ENCODE measurements at regions not wholly inside any gene's neighbourhood (a gene's known extent, or its start where the extent isn't known, plus 50 kb on each side); places are given as distances from the start of the nearest gene placed in this dataset.

DNA sequence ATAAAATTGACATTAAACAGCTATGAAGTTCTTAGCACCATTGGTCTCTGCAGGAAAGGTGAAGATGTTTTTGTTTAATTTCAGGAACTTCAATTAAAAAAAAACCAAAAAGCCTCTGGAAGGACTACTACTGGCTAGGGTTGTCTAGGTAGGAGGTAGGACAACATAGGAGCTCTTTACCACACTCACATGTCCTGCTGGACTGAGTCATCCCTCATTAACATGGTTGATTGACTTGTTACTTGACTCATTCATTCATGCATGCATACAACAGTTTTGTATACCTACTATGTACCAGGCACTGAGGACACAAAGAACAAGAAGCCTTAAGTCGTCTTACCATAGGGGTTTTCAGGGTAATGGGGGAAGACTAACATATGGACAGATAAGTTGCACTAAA is 216.9 kb upstream of the ARHGAP20 start:
- Histone ChIP-seq H3K9me3 (replicated peaks in 1 of 3) (no peaks in the 10 kb centered on the region), H3K27ac (no peak overlapping the region), H3K4me3 (no peak overlapping the region), H3K27me3 (no peaks in the 10 kb centered on the region), H3K4me1 (replicated peaks in 1 of 2) (peaks cover 4 to 19% of the 10 kb centered on the region in 2 donors), H3K36me3 (replicated peaks in 1 of 2) (no peaks in the 10 kb centered on the region)
- TF ChIP-seq POLR2A (IDR thresholded peaks at IDR 0.05), result no peak
- TF ChIP-seq, protein P1, sequence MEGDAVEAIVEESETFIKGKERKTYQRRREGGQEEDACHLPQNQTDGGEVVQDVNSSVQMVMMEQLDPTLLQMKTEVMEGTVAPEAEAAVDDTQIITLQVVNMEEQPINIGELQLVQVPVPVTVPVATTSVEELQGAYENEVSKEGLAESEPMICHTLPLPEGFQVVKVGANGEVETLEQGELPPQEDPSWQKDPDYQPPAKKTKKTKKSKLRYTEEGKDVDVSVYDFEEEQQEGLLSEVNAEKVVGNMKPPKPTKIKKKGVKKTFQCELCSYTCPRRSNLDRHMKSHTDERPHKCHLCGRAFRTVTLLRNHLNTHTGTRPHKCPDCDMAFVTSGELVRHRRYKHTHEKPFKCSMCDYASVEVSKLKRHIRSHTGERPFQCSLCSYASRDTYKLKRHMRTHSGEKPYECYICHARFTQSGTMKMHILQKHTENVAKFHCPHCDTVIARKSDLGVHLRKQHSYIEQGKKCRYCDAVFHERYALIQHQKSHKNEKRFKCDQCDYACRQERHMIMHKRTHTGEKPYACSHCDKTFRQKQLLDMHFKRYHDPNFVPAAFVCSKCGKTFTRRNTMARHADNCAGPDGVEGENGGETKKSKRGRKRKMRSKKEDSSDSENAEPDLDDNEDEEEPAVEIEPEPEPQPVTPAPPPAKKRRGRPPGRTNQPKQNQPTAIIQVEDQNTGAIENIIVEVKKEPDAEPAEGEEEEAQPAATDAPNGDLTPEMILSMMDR (IDR thresholded peaks at IDR 0.05), result no peak
- DNase-seq, result no peak
- 0 to 63% (median 47%) methylated on average over 1 of the region's 1 CpG for WGBS, 4 donors
- intact Hi-C loops (cut with DNase I), result no loop called here

DNA sequence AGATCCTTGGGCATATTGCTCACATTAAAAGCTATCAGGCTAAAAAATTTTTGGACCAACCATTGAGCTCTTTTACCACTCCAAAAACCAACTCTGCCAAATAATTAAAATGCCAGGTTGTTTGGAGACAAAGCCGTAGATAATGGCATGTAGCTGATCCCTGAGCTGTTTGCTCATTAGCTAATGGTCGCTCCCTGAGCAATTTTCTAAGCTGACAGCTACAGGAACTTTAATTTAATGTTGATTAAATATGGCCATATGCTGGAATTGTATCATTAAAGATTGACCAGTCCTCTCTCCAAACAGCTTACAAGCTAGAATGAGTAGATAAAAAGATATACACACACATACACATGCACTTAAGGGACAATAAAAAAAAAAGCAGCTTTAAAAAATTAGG is 216.2 kb upstream of the ARHGAP20 start:
- no peaks in the 10 kb centered on the region for H3K36me3 ChIP-seq (replicated peaks in 1 of 2)
- H3K4me3 ChIP-seq, result no peak overlapping the region
- no peak for DNase-seq
- no peaks in the 10 kb centered on the region for H3K27me3 ChIP-seq
- H3K4me1 ChIP-seq (replicated peaks in 1 of 2), result peaks cover 4 to 19% of the 10 kb centered on the region in 2 donors
- WGBS, 4 donors, result 85 to 95% (median 91%) methylated on average over 2 of the region's 2 CpGs
- H3K27ac ChIP-seq, result no peak overlapping the region
- no peaks in the 10 kb centered on the region for H3K9me3 ChIP-seq (replicated peaks in 1 of 3)
- TF ChIP-seq, protein P1 (IDR thresholded peaks at IDR 0.05), result no peak
- TF ChIP-seq POLR2A (IDR thresholded peaks at IDR 0.05), result no peak
- intact Hi-C loops (cut with DNase I), result no loop called here

DNA sequence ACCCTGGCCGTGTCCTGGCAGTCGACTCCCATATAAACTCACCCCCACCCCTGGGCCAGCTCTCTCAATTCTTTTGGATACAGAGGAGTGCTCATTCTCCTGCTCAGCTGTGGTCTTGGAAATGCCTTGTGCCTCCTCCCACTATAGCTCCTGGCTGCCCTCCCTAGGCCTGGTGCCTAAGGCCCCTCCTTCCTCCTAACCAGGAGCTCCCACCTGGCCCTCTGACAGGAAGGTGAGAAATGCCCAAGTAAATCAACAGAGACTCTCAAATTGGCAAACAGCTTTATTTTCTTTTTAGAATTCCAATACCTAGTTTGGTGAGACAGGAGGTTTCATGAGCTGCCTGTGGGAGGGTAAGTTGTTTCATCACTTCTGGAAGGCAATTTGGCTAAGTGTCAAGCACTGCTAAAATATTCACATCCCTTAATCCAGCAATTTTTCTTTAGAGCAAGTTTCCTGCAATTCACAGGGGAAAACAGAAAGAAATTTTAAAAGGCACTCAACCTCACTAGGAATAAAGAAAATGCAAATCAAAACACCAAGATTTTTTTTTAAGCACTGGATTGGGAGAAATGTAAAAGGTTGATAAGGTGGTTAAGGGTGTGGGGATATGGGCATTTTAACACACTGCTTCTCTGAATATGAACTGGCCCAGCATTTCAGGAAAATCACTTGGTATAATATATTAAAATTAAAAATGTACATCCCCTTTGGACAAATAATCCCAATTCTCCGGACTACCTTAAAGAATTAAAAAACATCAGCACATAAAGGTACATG is 209.7 kb upstream of the ARHGAP20 start:
- Histone ChIP-seq H3K4me3 (no peak overlapping the region), H3K27me3 (no peaks in the 10 kb centered on the region), H3K27ac (peak overlapping the region in 1 of 5 donors; percentile 4), H3K36me3 (replicated peaks in 1 of 2) (no peaks in the 10 kb centered on the region), H3K9me3 (replicated peaks in 1 of 3) (no peaks in the 10 kb centered on the region), H3K4me1 (replicated peaks in 1 of 2) (peaks cover 4 to 13% of the 10 kb centered on the region in 2 donors)
- intact Hi-C loops (cut with DNase I), result no loop called here
- TF ChIP-seq, protein P1 (IDR thresholded peaks at IDR 0.05), result no peak
- TF ChIP-seq POLR2A (IDR thresholded peaks at IDR 0.05), result no peak
- peak in 1 of 7 donors; percentile 6 for DNase-seq
- WGBS, 4 donors, result 84 to 95% (median 88%) methylated on average over 1 to 3 of the region's 3 CpGs

DNA sequence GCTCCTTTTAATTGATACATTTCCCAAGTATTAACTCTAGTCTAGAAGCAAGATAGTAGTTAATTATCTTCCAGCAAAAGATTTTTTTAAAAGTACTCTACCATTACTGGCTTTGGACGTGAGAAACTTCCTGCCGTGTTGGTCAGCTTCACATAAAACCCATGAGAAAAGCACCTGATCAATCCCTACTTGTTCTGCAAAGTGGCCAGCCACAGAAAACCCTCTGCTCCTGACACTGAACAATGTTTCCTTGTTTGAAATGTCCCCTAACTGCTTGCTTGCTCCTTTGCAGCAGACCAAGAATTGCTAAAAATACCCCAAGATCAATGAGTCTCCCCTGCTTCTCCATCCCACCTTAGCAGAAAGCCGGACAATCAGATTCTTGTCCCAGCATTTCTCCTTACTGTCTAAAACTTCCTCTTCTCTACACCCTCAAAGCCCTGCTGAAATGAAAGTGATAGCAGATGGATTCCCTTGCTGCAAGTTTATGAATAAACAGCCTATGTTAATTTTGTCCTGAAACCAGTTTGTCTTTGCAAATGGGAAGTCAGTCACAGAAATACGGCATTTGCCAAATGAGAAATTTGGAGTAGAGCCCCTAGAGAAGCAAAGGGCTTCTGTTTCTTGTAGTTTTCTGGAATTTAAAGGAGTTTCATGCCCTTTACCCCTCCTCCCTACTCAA is 207.1 kb upstream of the ARHGAP20 start:
- 63 to 73% (median 71%) methylated on average over 4 of the region's 4 CpGs for WGBS, 4 donors

More for the DNA sequence above, 207.1 kb upstream of the ARHGAP20 start:
- Histone ChIP-seq H3K27me3 (no peaks in the 10 kb centered on the region), H3K4me1 (replicated peaks in 1 of 2) (peaks cover 0 to 3% of the 10 kb centered on the region in 2 donors), H3K27ac (no peak overlapping the region), H3K4me3 (no peak overlapping the region), H3K36me3 (replicated peaks in 1 of 2) (no peaks in the 10 kb centered on the region), H3K9me3 (replicated peaks in 1 of 3) (no peaks in the 10 kb centered on the region)
- TF ChIP-seq, protein P1 (IDR thresholded peaks at IDR 0.05), result no peak
- TF ChIP-seq POLR2A (IDR thresholded peaks at IDR 0.05), result no peak
- intact Hi-C loops (cut with DNase I), result no loop called here
- no peak for DNase-seq
